ENCODE measurements at regions not wholly inside any gene's neighbourhood (a gene's known extent, or its start where the extent isn't known, plus 50 kb on each side); places are given as distances from the start of the nearest gene placed in this dataset.

DNA sequence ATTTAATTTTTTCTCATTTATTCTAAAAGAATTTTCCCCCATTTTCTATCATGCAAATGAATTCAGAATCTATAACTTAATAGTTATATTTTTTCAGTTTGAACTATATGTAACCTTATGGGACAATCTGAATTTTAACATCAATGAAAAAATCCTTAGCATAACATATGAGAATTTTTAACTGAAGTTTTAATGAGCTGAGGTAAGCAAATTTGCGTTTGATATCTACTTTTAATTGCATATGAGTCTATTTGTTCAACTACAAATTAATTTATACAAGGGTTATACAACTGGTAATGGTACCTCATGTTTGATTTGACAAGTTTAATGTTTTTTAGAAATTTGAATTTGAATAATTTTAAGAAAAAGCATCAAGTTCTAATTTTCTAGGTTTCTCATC is 384.4 kb upstream of the PCDH9 start:
- TF ChIP-seq, protein P1, sequence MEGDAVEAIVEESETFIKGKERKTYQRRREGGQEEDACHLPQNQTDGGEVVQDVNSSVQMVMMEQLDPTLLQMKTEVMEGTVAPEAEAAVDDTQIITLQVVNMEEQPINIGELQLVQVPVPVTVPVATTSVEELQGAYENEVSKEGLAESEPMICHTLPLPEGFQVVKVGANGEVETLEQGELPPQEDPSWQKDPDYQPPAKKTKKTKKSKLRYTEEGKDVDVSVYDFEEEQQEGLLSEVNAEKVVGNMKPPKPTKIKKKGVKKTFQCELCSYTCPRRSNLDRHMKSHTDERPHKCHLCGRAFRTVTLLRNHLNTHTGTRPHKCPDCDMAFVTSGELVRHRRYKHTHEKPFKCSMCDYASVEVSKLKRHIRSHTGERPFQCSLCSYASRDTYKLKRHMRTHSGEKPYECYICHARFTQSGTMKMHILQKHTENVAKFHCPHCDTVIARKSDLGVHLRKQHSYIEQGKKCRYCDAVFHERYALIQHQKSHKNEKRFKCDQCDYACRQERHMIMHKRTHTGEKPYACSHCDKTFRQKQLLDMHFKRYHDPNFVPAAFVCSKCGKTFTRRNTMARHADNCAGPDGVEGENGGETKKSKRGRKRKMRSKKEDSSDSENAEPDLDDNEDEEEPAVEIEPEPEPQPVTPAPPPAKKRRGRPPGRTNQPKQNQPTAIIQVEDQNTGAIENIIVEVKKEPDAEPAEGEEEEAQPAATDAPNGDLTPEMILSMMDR (IDR thresholded peaks at IDR 0.05) = no peak
- TF ChIP-seq MXI1 (IDR thresholded peaks at IDR 0.05; ENCODE audit: low read depth, low read length) = no peak
- TF ChIP-seq NRF1 (IDR thresholded peaks at IDR 0.05; ENCODE audit: low read depth, low read length) = no peak
- TF ChIP-seq RFX5 (IDR thresholded peaks at IDR 0.05; ENCODE audit: low read length) = no peak
- TF ChIP-seq TAF1 (IDR thresholded peaks at IDR 0.05; ENCODE audit: borderline replicate concordance, low read depth, low read length) = no peak
- no peak for TF ChIP-seq RXRA (IDR thresholded peaks at IDR 0.05; ENCODE audit: borderline replicate concordance, low read depth)
- no peak for TF ChIP-seq RCOR1 (IDR thresholded peaks at IDR 0.05; ENCODE audit: low read length)
- TF ChIP-seq, protein P2, sequence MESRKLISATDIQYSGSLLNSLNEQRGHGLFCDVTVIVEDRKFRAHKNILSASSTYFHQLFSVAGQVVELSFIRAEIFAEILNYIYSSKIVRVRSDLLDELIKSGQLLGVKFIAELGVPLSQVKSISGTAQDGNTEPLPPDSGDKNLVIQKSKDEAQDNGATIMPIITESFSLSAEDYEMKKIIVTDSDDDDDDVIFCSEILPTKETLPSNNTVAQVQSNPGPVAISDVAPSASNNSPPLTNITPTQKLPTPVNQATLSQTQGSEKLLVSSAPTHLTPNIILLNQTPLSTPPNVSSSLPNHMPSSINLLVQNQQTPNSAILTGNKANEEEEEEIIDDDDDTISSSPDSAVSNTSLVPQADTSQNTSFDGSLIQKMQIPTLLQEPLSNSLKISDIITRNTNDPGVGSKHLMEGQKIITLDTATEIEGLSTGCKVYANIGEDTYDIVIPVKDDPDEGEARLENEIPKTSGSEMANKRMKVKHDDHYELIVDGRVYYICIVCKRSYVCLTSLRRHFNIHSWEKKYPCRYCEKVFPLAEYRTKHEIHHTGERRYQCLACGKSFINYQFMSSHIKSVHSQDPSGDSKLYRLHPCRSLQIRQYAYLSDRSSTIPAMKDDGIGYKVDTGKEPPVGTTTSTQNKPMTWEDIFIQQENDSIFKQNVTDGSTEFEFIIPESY (IDR thresholded peaks at IDR 0.05; ENCODE audit: borderline replicate concordance, low read depth) = no peak
- TF ChIP-seq EP300 (IDR thresholded peaks at IDR 0.05; ENCODE audit: borderline replicate concordance in 1 of 2, low read depth in 1 of 2, low read length in 1 of 2) = no peak
- no peak for TF ChIP-seq EZH2phosphoT487 (IDR thresholded peaks at IDR 0.05; ENCODE audit: borderline replicate concordance, low read depth)
- no peak for TF ChIP-seq FOXM1 (IDR thresholded peaks at IDR 0.05; ENCODE audit: low read depth)
- TF ChIP-seq RAD21 (IDR thresholded peaks at IDR 0.05; ENCODE audit: low read length) = no peak
- no peak for TF ChIP-seq YY1 (IDR thresholded peaks at IDR 0.05; ENCODE audit: low read depth)
- TF ChIP-seq SMC3 (IDR thresholded peaks at IDR 0.05; ENCODE audit: low read depth, low read length) = no peak

Measured in SK-N-SH (cell line).